HUDEP-2 (cell line): ENCODE measurements at regions not wholly inside any gene's neighbourhood (a gene's known extent, or its start where the extent isn't known, plus 50 kb on each side); places are given as distances from the start of the nearest gene placed in this dataset.
"Not testable (repeated sequence)": the region's sequence is repeated elsewhere in the genome, so short reads cannot be mapped to it uniquely, and the experiment has no call there.

Experiments
- DNase-seq, 76 experiments: peaks; one replicate each; lab custom pipeline; 2025; ENCODE audit not compliant: unreplicated experiment in 76 of 76; lab: John Stamatoyannopoulos, UW

DNA sequence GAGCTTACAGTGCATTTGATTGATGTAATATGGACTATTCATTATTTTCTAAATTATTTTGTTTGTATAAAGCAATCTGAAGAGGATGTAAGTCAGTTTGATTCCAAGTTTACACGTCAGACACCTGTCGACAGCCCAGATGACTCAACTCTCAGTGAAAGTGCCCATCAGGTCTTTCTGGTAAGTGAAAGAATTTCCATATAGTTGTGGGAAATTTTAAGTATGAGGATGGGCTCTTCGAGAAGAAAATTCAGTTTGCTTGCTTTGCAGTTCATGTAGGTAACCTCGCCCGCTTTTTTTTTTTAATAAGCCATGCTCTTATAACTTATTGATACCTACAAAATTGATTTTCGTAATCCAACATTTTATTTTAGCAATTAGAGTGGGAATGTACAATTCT is 151.6 kb downstream of the CDRT15L2 start:
- DNase-seq, result not testable (repeated sequence)

DNA sequence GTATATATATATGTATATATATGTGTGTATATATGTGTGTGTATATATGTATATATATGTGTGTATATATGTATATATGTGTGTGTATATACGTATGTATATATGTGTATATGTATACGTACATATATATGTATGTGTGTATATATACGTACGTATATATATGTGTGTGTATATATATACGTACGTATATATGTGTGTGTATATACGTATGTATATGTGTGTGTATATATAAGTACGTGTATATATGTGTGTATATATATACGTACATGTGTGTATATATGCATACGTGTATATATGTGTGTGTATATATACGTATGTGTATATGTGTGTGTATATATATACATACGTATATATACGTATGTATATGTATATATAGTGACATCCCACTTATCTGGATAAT is 154.4 kb downstream of the CDRT15L2 start:
- DNase-seq, result no peak

DNA sequence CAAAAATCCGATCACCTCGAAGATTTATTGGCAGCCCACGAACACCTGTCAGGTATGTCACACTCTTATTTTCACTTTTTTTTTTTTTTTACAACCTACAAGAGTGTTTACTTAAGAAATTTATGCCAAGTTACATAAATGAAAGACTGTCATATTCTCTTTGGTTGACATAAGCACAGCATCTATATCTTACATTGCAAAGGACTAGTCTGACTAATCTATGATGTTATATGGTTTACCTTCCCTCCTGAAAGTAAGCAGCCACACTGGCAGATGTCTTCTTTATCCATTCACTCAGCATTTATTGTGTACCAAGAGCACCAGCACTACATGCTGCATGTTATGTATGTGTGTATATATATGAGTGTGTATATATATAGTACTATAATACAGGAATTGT is 156.3 kb downstream of the CDRT15L2 start:
- no peak for DNase-seq

DNA sequence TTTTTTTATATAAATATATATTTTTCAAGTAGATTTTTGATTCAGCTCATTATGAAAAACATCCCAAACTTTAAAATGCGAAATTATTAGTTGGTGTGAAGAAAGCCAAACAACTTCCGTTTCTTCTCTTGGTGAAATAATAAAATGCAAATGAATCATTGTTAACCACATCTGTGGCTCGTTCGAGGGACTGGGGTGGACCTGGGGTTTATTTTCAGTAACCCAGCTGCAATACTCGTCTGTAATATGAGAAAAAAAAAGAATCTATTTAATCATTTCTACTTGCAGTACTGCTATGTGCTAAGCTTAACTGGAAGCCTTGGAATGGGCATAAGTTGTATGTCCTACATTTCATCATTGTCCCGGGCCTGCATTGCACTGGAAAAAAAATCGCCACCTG is 158.1 kb downstream of the CDRT15L2 start:
- DNase-seq, result not testable (repeated sequence)

DNA sequence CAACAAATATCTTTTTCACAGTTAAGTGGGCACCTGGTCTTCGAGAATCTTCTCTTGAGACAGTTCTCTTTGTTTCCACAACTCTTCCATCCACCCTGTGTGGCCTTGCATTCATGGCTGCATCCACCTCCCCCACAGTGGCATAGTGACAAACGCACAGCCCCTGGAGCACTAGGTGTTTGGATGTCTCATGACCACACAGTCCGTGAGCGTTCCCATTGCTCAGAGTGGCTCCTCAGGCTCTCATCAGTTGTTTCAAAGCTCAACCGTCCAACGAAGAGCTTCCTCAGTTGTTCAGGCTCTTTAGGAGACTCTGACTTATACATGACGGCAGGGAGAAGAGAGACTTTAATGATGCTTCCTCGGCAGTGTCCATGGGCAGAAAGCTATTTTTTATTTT is 191.6 kb downstream of the CDRT15L2 start:
- DNase-seq, result no peak

DNA sequence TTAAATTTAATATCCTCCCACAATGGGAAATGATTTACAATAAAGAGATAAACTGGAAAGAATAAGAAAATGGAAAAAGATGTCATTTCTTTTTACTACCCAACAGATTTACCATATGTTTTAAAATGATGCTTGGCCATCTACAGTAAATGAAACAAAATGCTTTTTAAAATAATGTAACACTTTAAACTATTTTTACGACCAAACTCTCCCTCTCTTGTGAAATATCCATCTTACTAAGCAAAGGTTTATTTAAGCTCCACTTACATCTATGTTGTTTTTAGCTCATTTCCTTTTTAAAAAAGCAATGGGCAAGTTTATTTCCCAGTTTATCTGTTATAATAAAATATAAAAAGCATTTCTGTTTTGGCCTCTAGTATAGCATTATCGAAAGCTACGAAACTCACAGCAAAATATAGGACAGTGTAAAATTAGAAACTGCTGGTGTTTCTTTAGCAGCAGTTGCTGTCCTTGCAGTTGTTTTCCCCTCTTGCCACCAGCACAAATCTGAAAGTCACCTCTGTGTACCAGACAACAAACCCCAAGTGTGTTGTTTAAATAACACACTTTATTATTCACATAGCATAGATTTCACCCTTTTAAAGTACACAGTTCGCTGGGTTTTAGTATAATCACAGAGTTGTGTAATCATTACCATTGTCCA is 195.1 kb downstream of the CDRT15L2 start:
- DNase-seq, result no peak

DNA sequence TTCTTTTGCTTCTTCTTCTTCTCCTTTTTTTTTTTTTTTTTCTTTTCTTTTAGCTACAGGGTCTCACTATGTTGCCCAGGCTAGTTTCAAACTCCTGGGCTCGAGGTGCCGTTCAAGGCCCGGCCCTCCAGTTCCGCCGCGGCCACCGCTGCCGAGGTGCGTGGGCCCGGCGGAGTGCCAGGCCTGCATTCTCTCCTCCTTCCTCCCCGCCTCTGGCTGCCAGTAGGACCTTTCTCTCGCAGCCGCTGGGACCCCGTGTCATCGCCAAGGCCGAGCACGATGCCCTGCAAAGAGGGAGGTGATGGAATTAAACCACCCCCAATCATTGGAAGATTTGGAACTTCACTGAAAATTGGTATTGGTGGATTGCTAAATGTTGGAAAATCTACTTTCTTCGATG is 195.8 kb downstream of the CDRT15L2 start:
- no peak for DNase-seq

DNA sequence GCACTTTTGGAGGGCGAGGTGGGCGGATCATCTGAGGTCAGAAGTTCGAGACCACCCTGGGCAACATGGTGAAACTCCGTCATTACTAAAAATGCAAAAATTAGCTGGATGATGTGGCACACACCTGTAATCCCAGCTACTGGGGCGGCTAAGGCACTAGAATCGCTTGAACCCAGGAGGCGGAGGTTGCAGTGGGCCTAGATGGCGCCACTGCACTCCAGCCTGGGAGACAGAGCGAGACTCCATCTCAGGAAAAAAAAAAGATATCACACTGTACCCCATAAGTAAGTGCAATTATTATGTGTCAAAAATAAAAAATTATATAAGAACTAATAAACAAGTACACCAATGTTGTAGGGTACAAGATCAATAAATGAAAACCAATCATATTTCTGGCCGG is 200.0 kb downstream of the CDRT15L2 start:
- DNase-seq, result no peak

DNA sequence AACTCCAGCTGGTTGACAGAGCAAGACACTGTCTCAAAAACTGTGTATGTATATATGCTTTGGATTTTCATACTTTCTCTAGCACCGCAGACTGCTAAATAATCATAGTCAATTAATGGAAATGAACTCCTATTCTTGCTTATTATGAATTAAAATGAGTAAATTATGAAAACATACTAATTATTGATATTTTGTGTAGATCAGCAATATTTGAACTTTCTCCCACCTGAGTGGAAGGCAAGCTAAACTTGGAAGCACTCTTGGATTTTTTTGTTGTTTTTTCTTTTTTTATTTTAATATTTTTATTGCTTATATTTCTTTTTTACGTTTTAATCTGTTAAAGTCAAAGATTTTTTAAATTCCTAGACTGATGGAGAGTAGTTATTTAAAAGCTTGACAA is 201.7 kb downstream of the CDRT15L2 start:
- no peak for DNase-seq

DNA sequence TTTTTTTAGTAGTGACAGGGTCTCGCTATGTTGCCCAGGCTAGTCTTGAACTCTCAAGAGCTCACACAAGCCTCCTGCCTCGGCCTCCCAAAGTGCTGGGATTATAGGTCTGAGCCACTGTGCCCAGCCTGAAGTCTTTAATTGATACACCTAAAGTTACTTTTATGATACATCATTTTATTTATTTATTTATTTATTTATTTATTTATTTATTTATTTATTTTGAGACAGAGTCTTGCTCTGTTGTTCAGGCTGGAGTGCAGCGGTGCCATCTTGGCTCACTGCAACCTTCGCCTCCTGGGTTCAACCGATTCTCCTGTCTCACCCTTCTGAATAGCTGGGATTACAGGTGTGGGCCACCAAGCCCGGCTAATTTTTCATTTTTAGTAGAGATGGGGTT is 202.3 kb downstream of the CDRT15L2 start:
- DNase-seq, result not testable (repeated sequence)

DNA sequence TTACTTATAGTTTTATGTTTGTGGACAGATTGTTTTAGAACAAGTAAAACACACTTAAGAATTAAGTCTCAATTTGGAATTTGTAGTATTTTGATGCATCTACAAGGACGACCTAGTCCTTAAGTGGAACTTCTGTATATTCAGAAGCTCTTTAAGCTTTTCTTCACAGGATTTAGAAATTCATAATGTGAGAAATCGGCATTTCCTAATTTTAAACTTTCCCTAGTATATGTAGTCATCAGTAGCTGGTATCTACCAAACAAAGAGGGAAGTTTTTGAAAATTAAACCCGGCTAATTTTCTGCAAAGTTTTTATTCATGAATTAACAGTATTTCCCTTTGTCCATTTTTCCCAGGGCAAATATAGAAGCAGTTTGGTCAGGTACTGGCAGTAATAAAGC is 203.6 kb downstream of the CDRT15L2 start:
- DNase-seq, result no peak

DNA sequence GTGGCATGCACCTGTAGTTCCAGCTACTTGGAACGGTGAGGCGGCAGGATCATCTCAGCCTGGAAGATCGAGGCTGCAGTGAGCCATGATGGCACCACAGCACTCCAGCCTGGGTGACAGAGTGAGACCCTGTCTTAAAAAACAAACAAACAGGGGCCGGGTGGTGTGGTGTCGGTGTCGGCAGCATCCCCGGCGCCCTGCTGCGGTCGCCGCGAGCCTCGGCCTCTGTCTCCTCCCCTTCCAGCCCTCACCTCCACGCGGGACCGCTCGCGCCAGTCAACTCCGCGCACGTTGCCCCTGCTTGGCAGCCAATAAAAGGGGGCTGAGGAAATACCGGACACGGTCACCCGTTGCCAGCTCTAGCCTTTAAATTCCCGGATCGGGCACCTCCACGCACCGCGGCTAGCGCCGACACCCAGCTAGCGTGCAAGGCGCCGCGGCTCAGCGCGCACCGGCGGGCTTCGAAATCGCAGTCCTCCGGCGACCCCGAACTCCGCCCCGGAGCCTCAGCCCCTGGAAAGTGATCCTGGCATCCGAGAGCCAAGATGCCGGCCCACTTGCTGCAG is 204.7 kb downstream of the CDRT15L2 start:
- DNase-seq, result no peak

DNA sequence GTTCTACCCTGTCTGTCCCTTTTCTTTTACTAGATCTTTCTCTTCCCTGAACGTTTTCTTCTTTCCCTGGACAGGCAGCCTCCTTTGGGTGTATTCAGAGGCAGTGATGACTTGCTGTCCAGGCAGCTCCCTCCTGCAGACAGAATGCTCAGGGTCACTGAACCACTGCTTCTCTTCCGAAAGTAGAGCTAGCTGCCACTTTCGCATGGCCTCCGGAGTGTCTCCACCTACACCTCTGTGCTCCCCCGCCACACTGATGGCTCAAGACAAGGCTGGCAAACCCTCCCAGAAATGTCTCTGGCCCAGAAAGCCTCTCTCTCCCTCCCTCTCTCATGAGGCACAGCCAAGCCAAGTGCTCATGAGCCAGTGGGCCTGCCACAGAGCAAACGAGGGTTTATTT is 207.8 kb downstream of the CDRT15L2 start:
- DNase-seq, result no peak

DNA sequence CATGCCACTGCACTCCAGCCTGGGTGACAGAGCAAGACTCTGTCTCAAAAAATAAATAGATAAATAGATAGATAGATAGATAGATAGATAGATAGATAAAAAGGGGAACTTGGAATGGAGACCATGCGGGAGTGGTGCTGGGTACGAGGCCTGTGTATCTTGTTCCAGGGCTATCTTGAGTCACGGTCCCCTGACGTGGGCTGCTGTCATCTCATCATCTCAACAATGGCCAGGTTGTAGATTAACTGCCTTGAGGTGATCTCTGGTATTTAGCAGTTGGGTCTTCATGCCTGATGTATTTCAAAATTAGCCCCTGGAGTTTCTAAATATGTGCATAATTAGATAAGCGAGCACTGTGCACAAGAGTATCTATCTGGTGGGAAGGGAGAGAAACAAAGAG is 212.1 kb downstream of the CDRT15L2 start:
- DNase-seq, result no peak

DNA sequence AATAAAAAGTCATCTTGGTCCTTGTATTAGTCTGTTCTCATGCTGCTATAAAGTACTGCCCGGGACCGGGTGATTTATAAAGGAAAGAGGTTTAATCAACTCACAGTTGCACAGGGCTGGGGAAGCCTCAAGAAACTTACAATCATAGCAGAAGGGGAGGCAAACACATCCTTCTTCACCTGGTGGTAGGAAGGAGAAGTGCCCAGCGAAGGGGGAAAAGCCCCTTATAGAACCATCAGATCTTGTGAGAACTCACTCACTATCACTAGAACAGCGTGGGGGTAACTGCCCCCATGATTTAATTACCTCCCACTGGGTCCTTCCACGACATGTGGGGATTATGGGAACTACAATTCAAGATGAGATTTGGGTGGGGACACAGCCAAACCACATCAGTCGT is 215.0 kb downstream of the CDRT15L2 start:
- DNase-seq, result not testable (repeated sequence)

DNA sequence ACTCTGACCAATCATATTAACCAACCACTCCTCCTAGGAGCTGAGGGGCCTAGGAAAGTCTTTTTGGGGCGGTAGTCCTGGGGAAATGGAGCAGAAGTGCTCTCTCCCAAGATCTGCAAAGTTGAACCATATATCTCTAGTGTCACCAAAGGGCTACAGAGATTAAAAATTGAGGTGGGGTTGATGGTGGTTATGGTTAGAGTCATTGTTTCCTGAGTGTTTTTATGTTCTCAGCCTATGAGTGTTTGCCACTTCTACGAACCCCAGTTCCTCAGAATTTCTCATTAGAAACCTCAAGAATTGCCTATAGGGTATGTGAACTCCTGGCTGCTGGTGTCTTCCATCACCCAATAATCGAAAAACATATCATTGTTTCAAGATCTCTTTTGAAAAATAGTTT is 217.8 kb downstream of the CDRT15L2 start:
- DNase-seq, result no peak

DNA sequence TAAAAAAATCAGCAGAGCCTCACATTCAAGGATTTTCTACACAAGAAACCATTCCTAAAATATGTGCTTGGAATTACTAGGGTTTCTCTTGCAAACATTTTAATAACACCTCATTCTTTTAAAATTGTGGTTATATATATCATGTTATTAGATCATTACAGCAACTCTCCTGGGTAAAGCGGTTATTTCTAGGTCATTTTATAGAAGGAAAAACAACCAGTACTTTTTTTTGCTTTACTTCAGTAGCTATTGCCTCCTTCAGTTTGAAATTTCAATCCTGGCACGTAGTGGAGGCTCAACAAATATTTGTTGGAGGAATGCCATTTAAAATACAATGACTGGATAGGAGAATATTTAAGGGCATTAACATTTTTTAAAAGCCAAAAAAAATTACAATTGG is 220.6 kb downstream of the CDRT15L2 start:
- no peak for DNase-seq

DNA sequence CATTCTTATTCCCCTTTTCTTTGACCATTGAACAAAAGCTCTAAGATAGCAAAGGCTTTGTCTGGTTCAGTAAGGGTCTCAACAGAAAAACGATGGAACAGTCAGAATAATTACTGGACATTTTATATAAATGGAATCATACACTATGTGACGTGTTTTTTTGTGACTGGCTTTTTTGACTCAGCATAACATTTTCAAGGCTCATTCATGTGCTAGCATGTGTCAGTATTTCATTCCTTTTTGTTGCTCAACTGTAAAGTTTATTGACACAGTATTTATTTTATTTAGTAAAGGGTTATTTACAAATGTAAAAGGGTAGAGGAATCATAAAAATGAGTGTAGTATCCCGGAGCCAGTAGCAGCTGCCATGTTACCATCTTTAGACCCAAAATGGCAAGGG is 226.2 kb downstream of the CDRT15L2 start:
- no peak for DNase-seq

DNA sequence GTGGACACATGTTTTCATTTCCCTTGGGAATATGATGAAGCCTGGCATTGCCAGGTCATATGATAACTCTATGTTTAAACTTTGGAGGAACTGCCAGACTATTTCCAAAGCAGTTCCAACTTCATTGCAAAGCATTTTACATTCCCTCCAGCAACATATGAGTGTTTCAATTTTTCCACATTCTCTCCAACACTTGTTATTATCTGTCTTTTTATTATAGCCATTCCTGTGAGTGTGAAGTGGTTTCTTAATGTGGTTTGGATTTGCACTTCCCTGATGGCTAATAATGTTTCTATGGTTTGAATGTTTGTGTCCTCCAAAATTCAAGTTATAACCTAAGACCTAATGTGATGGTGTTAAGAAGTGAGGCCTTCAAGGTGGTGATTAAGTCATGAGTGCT is 228.0 kb downstream of the CDRT15L2 start:
- DNase-seq, result not testable (repeated sequence)

DNA sequence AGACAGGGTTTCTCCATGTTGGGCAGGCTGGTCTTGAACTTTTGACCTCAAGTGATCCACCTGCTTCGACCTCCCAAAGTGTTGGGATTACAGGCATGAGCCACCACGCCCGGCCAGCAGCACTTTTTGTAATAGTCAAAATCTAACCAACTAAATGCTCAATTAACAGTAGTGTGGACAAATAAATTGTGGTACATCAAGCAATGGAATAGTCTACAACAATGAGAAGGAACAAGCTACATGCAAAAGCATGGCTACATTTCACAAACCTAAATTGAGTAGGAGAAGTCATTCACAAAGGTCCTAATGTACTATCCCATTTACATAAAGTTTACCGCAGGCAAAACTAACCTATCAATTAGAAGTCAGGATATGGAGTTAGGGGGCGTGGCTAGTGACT is 227.4 kb downstream of the USP22 start:
- not testable (repeated sequence) for DNase-seq

DNA sequence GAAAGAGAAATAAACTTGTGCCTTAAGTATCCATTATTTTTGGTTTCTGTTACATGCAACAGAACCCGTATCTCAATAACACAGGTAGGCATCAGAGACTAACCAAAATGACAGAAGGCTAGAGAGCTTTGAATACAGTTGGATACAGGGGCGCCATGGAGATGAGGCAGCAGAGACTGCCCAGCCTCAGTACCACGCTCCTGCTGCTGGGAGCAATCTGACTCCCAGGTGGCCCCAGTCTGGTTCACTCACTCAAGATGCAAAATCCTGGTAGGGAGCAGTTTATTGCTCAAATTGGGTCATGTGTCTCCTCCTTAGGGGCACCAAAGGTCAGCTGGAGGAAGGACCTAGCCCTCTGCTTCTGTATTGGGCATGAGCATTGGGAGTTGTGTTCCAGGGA is 218.9 kb downstream of the USP22 start:
- no peak for DNase-seq

DNA sequence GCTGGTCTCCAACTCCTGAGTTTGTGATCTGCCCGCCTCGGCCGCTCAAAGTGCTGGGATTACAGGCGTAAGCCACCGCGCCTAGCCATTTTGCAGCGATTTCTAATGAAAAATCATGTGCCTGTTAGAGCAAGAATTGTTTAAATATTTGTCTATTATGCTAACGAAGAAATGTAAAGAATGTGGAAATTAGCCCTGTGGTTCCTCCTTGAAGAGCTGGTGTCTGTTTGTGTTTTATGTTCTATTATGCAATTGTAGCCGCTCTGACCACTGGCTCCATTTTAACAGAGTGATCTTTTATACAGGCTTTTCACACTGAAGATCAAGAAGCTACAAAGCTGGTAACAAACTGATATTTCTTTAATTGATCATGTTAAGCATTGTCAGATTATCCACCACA is 217.3 kb downstream of the USP22 start:
- DNase-seq, result no peak

DNA sequence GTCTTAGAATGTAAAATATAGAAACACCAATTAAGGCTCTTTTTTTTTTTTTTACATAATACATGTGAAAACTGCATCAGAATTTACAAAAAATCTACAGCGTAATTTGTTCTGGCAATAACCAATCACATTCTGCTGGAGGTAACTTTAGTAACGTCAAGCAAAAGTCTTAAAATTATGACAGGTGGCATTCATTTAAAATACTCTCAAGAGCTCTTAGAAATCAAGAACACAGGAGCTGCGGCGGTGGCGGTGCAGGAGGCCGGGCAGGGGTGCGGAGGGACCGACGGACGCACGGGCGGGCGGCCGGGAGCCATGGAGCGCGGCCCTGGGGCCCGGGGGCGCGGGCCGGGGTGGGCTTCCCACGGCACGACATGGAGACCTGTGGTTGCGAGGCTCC is 202.4 kb downstream of the USP22 start:
- not testable (repeated sequence) for DNase-seq
